Adrenal gland (tissue), 5 donors: ENCODE measurements at regions not wholly inside any gene's neighbourhood (a gene's known extent, or its start where the extent isn't known, plus 50 kb on each side); places are given as distances from the start of the nearest gene placed in this dataset.

Experiments
- POLR2A ChIP-seq, 2 donors: fragments of 450-650 bp; IDR thresholded peaks; one replicate each; pipeline ENCODE4 v1.6.1; 2017; ENCODE audit warnings: antibody characterized with exemption in 2 of 2, mild to moderate bottlenecking in 2 of 2, moderate library complexity in 1 of 2
- TF ChIP-seq, protein P1 (sequence below), 6 experiments: fragments of 450-650 bp in 4 of 6; fragments of 200-600 bp in 2 of 6; sonication (generic) in 1 of 6; IDR thresholded peaks; 1 replicate in 5 of 6; 2 replicates in 1 of 6; pipeline versions ENCODE4 v1.5.1 to v1.8.0; 2016 to 2021; ENCODE audit warnings: antibody characterized with exemption in 6 of 6, mild to moderate bottlenecking in 2 of 6, moderate library complexity in 1 of 6
- donor health status: DM: no; HTN: no; CAD: no.

DNA sequence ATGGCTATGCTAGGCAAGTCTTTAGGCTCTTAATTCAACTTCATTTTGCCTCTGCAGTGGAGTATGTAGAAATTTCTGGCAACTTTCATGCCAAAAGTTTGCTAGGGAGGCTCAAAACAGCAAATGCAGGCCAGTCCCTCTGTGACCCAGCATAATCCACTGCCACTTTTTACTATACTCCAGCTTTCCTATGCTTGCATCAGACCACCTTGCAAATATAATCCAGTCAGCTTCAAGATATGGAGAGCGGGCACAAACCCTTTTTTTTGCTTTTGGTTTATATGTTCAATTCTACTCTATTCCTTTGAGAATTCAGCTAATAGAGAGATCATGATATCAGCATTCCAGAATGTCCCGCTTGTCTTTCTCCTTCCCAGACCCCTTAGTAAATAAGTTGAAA lies 192.0 kb upstream of the PABPC4L start:
- TF ChIP-seq, protein P1, sequence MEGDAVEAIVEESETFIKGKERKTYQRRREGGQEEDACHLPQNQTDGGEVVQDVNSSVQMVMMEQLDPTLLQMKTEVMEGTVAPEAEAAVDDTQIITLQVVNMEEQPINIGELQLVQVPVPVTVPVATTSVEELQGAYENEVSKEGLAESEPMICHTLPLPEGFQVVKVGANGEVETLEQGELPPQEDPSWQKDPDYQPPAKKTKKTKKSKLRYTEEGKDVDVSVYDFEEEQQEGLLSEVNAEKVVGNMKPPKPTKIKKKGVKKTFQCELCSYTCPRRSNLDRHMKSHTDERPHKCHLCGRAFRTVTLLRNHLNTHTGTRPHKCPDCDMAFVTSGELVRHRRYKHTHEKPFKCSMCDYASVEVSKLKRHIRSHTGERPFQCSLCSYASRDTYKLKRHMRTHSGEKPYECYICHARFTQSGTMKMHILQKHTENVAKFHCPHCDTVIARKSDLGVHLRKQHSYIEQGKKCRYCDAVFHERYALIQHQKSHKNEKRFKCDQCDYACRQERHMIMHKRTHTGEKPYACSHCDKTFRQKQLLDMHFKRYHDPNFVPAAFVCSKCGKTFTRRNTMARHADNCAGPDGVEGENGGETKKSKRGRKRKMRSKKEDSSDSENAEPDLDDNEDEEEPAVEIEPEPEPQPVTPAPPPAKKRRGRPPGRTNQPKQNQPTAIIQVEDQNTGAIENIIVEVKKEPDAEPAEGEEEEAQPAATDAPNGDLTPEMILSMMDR (IDR thresholded peaks at IDR 0.05) = no peak
- no peak for TF ChIP-seq POLR2A (IDR thresholded peaks at IDR 0.05)
